ENCODE measurements at regions not wholly inside any gene's neighbourhood (a gene's known extent, or its start where the extent isn't known, plus 50 kb on each side); places are given as distances from the start of the nearest gene placed in this dataset.

DNA sequence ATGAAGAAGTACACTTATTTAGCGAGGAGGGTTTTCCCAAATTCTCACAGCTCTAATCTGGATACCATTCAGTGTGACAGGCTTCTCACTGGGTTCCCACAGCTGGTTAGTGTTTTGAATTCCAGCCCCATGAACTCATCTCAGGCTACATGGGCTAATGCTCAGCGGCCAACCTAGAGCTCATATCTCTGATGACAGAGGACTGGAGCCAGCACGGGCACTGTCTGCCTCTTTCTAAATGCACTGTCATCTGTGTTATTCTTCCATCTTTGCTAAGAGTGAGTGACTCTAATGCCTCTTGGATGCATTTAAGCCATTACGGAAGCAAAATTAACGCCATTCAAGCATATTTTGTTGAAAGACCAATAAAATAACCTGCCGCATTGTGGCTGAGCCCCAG, 308.9 kb upstream of the JAG1 start:
- TF ChIP-seq GATA1 (IDR thresholded peaks at IDR 0.05; ENCODE audit: low read depth, low read length): no peak
- no peak for TF ChIP-seq POLR2A (IDR thresholded peaks at IDR 0.05; ENCODE audit: low read length)
